Dendritic cell treated with granulocyte-macrophage colony-stimulating factor and Interleukin-4, amounts not matched to agents 40 ng/mL and 50 ng/mL, for 4 days (primary cell): ENCODE measurements at regions not wholly inside any gene's neighbourhood (a gene's known extent, or its start where the extent isn't known, plus 50 kb on each side); places are given as distances from the start of the nearest gene placed in this dataset.

ENCODE experiments used
- H3K27ac Mint-ChIP-seq: one replicate; pipeline ENCODE4 v1.8.0; 2022; ENCODE audit warnings: mild to moderate bottlenecking, mixed read lengths
- H3K27me3 Mint-ChIP-seq: one replicate; pipeline ENCODE4 v1.8.0; 2022; ENCODE audit warnings: mild to moderate bottlenecking, mixed read lengths
- H3K36me3 Mint-ChIP-seq: one replicate; pipeline ENCODE4 v1.8.0; 2022; ENCODE audit warnings: low read depth, mixed read lengths
- H3K4me1 Mint-ChIP-seq: one replicate; pipeline ENCODE4 v1.8.0; 2022; ENCODE audit warnings: low read depth, mixed read lengths
- H3K4me3 Mint-ChIP-seq: one replicate; pipeline ENCODE4 v1.8.0; 2022; ENCODE audit warnings: mild to moderate bottlenecking, moderate library complexity, mixed read lengths
- H3K9me3 Mint-ChIP-seq: one replicate; pipeline ENCODE4 v1.8.0; 2022; ENCODE audit warnings: mixed read lengths
- intact Hi-C: fragments of 100-400 bp; cut with micrococcal nuclease; formaldehyde crosslinking; loops from one replicate; pipeline ENCODE4 v1.15.0; 2022

DNA sequence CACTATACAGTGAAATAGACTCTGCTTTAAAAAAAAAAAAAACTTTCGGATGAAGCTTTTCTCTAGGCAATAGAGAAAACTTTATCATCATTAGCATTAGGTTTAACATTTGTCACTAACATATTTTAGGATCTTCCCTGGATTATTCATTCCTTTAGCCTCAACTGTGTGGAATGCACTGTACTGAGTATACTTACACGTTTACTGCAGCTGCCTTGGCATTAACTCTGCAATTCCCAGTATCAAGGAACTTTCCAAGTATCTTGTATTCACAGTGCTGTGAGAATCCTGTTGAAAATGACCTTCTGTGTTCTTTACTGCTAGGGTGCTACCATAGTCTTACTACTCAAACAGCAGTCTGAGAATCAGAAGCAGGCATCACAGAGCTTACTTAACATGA, 328.2 kb upstream of the COL3A1 start:
- Mint-ChIP-seq H3K4me3 (no peak overlapping the region), H3K27me3 (no peaks in the 10 kb centered on the region), H3K4me1 (no peaks in the 10 kb centered on the region), H3K9me3 (peaks cover 25% of the 10 kb centered on the region), H3K27ac (no peak overlapping the region), H3K36me3 (no peaks in the 10 kb centered on the region)
- intact Hi-C loops: no loop called here

DNA sequence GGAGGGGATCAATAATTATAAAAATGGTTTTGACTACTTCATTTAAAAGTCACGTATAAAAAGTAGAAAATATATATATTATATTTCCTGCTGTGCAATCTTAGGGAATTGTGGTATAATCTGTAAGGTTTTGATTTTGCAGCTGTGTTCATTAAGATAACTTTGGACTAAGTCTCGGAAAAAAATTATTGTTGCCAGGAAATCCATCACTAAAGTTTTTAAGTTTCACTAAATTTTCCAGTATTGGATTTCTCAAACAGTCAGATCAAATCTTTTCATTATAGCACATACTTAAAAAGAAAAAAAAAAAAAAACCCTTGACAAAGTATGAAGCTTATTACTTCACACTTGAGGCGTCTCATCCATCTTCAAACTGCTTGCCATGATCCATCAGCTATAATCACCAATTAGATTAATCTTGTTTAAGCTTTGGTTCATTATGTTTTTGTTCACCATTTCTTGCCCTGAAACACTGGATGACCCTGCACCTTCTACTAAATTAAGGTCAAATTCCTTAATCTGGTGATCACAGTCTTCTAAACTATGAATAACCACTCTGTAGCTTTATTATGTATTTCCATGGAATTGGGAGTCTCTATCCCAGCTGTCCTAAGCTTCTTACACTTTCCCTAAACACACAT, 326.6 kb upstream of the COL3A1 start:
- intact Hi-C loops: no loop called here
- Mint-ChIP-seq H3K4me3 (no peak overlapping the region), H3K9me3 (peaks cover 23% of the 10 kb centered on the region), H3K4me1 (no peaks in the 10 kb centered on the region), H3K36me3 (no peaks in the 10 kb centered on the region), H3K27ac (no peak overlapping the region), H3K27me3 (no peaks in the 10 kb centered on the region)

DNA sequence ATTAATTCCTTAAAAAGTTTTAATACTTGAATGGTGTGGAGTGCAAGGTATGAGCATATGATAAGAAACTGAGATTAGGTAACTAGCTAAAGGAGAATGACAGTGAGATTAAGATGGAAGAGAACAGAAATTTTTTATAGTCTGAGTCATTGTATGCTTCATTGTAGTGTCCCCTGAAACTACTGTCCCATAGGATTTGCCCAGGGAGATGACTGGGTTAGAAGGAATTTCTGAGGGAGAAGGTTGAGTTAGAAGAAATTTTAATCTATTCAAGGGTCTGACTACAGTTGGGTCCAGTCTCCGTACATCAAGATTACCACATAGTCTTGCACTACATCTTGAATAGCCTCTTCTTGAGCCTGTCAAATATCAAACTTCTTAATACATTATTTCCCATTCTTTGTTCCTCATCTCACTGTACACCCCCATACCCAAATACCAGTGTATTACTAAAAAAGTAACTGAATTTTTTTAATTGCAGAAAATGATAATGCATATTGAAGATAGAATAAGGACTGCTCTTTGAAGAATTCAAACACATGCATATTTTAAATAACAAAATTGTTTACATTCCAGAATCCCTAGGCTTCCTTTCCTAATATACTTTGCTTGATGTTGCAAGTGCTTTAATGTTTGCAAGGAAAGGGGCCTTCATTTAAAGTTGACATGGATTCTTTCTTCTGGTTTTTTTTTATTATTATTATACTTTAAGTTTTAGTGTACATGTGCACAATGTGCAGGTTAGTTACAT, 314.3 kb upstream of the COL3A1 start:
- no peaks in the 10 kb centered on the region for H3K4me1 Mint-ChIP-seq
- H3K27me3 Mint-ChIP-seq: no peaks in the 10 kb centered on the region
- no peak overlapping the region for H3K4me3 Mint-ChIP-seq
- no peaks in the 10 kb centered on the region for H3K9me3 Mint-ChIP-seq
- no peak overlapping the region for H3K27ac Mint-ChIP-seq
- intact Hi-C loops: no loop called here
- H3K36me3 Mint-ChIP-seq: no peaks in the 10 kb centered on the region

DNA sequence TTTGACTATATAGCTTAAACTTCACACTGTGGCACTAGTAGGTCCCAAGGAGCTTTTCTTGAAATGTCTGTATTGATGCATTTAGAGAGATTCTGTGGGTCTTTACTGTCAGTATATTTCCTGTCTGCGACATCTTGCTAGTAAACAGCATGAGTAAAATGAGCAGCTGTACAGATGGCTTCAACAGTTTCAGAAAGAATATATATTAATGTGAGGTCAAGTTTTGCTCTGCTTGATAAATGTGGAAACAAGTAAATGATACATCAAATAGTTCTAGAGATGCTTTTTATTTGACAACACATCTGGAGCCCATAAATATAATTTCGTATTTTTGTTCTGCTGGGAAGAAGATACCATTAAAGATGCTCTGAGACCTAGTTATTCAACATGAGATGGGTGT, 310.9 kb upstream of the COL3A1 start:
- Mint-ChIP-seq H3K4me3 (no peak overlapping the region), H3K36me3 (no peaks in the 10 kb centered on the region), H3K27ac (no peak overlapping the region), H3K9me3 (no peaks in the 10 kb centered on the region), H3K4me1 (no peaks in the 10 kb centered on the region), H3K27me3 (no peaks in the 10 kb centered on the region)
- intact Hi-C loops: no loop called here

DNA sequence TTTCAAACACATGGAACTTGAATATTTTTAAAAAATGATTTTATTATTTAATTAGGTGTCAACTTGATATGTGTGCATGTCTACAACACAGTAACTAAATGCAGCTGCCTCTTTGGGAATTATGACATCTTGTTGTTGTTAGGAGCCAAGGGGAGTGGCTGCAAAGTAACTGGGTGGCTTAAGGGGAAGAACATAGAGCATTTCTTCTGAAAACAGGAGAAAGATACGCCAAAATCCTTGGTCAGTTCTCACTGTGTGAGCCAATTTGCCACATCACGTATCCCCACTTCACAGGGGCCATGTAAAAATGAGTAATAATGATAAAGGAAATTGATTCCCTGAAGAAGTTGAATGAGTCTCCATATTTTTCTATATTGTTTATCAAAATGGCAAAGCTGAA, 309.8 kb upstream of the COL3A1 start:
- no peaks in the 10 kb centered on the region for H3K4me1 Mint-ChIP-seq
- H3K27ac Mint-ChIP-seq: no peak overlapping the region
- H3K27me3 Mint-ChIP-seq: no peaks in the 10 kb centered on the region
- H3K36me3 Mint-ChIP-seq: no peaks in the 10 kb centered on the region
- no peaks in the 10 kb centered on the region for H3K9me3 Mint-ChIP-seq
- intact Hi-C loops: no loop called here
- H3K4me3 Mint-ChIP-seq: no peak overlapping the region

DNA sequence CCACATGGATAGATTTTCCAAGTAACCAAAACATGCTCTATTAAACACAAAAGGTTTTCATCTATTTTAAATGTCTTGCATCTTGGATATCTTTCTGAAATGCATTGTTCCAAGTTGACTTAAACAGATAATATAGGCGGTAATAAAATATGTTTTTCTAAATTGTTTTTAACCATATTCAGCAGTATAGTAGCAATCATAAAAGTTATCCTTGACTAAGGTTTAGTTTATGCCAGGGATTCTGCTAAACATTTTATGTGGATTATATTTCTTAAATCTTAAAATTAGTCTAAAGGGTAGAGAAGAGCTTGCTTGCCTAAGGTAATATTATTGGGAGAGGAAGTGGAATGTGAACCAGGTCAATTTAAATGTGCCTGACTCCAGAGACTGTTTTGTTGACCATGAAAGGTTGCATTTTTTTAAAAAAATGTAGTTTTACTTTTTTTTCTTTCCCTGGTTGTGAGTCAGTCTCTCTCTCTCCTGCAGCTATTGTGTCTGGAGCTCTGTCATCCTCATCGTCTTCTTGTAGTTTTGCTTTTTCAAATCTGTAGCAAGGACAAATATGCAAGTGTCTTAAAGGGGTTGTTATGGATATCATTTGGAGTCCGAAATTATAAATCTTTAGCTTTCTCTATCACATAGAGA, 309.1 kb upstream of the COL3A1 start:
- no peaks in the 10 kb centered on the region for H3K36me3 Mint-ChIP-seq
- H3K27ac Mint-ChIP-seq: no peak overlapping the region
- no peaks in the 10 kb centered on the region for H3K4me1 Mint-ChIP-seq
- no peak overlapping the region for H3K4me3 Mint-ChIP-seq
- no peaks in the 10 kb centered on the region for H3K27me3 Mint-ChIP-seq
- intact Hi-C loops: no loop called here
- no peaks in the 10 kb centered on the region for H3K9me3 Mint-ChIP-seq

DNA sequence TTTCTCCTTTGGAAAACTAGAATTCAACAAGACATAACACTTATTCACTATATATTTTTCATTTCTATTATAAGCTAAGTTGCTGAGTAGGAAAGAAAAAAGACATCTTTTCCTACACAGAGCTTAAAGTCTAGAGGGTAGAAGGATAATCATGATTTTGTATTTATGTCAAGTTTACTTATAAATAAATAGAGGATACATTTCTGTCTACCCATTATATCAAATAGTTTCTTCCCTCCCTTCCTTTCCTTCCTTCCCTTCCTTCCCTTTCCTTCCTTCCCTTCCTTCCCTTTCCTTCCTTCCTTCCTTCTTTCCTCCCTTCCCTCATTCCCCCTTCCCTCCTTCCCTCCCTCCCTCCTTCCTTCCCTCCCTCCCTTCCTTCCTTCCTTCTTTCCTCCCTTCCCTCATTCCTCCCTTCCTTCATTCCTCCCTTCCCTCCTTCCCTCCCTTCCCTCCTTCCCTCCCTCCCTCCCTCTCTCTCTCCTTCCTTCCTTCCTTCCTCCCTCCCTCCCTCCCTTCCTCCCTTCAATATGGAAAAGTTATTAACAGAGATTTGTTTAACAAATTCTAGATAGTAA, 308.4 kb upstream of the COL3A1 start:
- Mint-ChIP-seq H3K36me3 (no peaks in the 10 kb centered on the region), H3K4me1 (no peaks in the 10 kb centered on the region), H3K27me3 (no peaks in the 10 kb centered on the region), H3K4me3 (no peak overlapping the region), H3K27ac (no peak overlapping the region), H3K9me3 (no peaks in the 10 kb centered on the region)
- intact Hi-C loops: no loop called here

DNA sequence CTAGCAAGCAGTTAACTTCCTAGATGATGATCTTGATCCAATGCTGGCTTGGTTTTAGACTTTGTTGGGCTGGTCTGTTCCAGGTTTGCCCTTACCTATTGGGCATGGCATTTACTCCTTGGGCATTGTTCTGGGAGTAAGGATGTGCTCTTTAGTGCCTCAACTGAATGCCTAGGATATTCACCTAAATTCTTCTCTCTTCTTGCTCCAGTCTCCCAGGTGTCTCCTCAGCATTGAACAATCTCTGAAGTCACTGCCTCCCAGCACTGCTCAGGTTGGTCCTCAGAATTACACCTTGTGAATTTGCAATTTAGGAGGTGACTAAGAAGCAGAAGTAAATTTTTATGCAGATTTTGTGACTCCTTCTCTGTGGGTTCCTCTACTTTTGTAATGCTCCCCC, 307.7 kb upstream of the COL3A1 start:
- H3K27ac Mint-ChIP-seq: no peak overlapping the region
- H3K27me3 Mint-ChIP-seq: no peaks in the 10 kb centered on the region
- H3K9me3 Mint-ChIP-seq: no peaks in the 10 kb centered on the region
- no peaks in the 10 kb centered on the region for H3K36me3 Mint-ChIP-seq
- no peak overlapping the region for H3K4me3 Mint-ChIP-seq
- intact Hi-C loops: no loop called here
- H3K4me1 Mint-ChIP-seq: no peaks in the 10 kb centered on the region

DNA sequence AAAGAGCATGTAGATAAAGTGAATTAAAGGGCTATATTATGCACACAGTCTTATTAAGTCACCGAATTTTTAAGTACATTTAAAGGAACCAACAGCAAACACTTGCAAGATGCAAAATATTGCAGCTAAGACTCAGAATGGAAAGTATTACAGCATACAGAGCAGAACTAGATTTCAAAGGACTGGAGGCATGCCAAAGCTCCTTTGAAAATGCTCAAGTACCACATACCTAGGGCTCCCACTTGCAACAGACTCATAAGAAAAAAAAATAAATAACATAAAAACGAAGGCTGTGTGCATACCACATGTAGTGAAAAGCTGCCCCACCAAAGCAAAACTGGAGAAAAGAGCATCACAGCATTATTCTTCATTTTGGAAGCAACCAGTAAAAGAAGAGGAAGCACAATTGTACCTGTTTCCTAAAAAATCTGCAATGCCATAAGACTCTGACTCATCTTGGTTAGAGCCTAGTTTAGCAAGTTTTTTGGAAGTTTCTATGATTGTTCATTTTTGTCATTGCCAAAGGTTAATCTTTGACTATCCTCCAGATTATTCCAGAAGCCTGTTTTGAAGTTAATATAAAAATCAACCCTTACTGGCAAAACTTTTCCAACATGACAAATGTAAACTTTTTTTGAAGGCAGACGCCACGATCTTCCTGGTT, 306.0 kb upstream of the COL3A1 start:
- H3K4me3 Mint-ChIP-seq: no peak overlapping the region
- no peaks in the 10 kb centered on the region for H3K9me3 Mint-ChIP-seq
- no peaks in the 10 kb centered on the region for H3K27me3 Mint-ChIP-seq
- H3K36me3 Mint-ChIP-seq: no peaks in the 10 kb centered on the region
- intact Hi-C loops: no loop called here
- H3K27ac Mint-ChIP-seq: no peak overlapping the region
- no peaks in the 10 kb centered on the region for H3K4me1 Mint-ChIP-seq

DNA sequence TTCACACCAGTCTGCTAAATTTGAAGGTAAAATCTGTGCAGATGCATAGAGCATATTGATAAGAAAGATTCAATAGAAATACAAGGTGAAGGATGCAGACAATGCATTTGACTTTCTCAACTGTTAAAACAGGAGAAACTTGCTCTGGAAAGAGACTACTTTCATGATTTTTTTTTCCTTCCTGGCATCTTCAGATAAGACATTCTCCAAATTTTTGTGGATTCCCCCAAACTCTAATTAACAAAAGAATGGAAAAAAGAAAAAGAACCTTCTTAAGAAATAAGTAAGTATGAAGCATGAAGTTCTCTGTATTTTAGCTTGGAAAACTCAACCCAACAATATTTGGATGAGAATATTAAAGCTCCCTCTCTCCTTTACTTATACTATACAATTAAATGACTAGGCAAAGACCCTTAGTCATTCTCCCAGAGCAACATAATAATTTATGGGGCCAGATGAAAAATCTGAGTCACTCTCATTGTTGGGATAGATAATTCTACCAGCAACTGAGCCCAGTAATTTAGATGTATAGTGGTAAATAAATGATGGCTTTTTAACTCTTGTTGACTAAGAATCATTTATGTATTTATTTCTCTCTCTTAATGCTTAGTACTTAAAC, 298.7 kb upstream of the COL3A1 start:
- H3K4me1 Mint-ChIP-seq: no peaks in the 10 kb centered on the region
- no peak overlapping the region for H3K27ac Mint-ChIP-seq
- peaks cover 10% of the 10 kb centered on the region for H3K9me3 Mint-ChIP-seq
- H3K36me3 Mint-ChIP-seq: no peaks in the 10 kb centered on the region
- intact Hi-C loops: no loop called here
- H3K4me3 Mint-ChIP-seq: no peak overlapping the region
- no peaks in the 10 kb centered on the region for H3K27me3 Mint-ChIP-seq

DNA sequence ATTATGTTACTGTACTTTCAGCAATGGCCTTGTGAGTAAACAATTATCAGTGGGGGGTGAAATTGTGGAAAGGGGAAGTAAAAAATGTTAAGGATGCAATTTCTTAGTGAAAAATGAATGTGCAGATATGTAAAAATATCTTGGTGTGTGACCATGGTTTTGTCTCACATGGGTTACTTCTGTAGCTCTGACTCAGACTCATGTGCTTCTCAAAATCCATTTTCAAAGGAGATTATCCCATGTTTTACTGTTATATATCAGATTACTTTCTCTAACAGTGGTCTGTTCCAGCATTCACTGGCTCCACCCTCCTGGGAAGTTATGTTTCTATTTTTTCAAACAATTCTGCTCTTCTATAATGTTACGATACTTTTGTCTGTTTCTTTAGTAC, 298.2 kb upstream of the COL3A1 start:
- intact Hi-C loops: no loop called here

DNA sequence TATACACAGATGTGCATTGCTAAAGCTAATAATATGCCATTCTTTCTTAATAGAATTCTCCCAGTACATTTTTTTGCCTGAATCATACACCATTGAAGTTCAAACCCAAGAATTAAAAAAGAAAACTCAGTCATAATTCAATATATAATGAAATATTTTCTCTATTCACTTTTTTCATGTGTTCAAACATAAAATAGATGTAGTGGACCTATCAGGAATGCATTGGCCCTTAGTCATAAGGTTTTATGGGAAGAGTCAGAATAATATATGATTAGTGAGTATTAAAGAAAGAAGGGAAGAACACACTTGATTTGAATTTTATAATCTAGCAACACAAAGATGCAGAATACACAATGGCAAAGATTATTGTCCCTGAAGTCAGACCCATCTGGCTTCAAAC, 297.0 kb upstream of the COL3A1 start:
- intact Hi-C loops: no loop called here
- no peaks in the 10 kb centered on the region for H3K27me3 Mint-ChIP-seq
- H3K4me3 Mint-ChIP-seq: no peak overlapping the region
- H3K27ac Mint-ChIP-seq: no peak overlapping the region
- no peaks in the 10 kb centered on the region for H3K36me3 Mint-ChIP-seq
- no peaks in the 10 kb centered on the region for H3K4me1 Mint-ChIP-seq
- H3K9me3 Mint-ChIP-seq: peaks cover 11% of the 10 kb centered on the region

More for the DNA sequence above, 298.2 kb upstream of the COL3A1 start:
- H3K4me3 Mint-ChIP-seq: no peak overlapping the region
- H3K27ac Mint-ChIP-seq: no peak overlapping the region
- no peaks in the 10 kb centered on the region for H3K27me3 Mint-ChIP-seq
- peaks cover 10% of the 10 kb centered on the region for H3K9me3 Mint-ChIP-seq
- H3K36me3 Mint-ChIP-seq: no peaks in the 10 kb centered on the region
- no peaks in the 10 kb centered on the region for H3K4me1 Mint-ChIP-seq

DNA sequence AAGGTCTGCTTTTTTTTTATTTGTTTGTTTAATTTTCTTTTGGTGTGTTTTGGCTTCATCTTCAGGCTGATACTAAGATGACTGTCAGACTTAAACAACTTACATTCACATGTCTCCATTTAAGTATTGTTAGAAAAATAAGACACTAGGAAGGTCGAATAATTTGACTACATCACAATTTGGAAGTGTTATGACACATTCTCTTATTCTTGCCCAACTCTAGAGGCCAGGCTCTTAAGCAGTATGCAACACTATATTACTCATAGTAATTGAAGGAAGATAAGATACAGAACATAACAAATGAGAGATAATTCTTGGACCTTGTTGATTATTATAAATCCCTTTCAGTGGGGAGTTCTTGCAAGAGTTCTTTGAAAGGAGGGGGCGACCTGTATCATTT, 295.3 kb upstream of the COL3A1 start:
- no peaks in the 10 kb centered on the region for H3K4me1 Mint-ChIP-seq
- intact Hi-C loops: no loop called here

DNA sequence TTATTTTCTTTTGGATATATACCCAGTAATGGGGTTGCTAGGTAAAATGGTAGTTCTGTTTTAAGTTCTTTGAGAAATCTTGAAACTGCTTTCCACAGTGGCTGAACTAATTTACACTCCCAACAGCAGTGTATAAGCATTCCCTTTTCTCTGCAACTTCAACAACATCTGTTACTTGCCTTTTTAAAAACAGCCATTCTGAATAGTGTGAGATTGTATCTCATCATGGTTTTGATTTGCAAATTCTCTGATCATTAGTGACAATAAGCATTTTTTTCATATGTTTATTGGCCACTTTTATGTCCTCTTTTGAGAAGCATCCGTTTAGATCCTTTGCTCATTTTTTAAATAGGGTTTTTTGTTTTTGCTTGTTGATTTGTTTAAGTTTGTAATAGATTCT, 291.3 kb upstream of the COL3A1 start:
- no peak overlapping the region for H3K4me3 Mint-ChIP-seq

More for the DNA sequence above, 295.3 kb upstream of the COL3A1 start:
- no peak overlapping the region for H3K27ac Mint-ChIP-seq
- no peaks in the 10 kb centered on the region for H3K27me3 Mint-ChIP-seq
- no peak overlapping the region for H3K4me3 Mint-ChIP-seq
- no peaks in the 10 kb centered on the region for H3K36me3 Mint-ChIP-seq
- H3K9me3 Mint-ChIP-seq: peaks cover 20% of the 10 kb centered on the region

More for the DNA sequence above, 291.3 kb upstream of the COL3A1 start:
- intact Hi-C loops: no loop called here
- Mint-ChIP-seq H3K27ac (no peak overlapping the region), H3K4me1 (no peaks in the 10 kb centered on the region), H3K36me3 (no peaks in the 10 kb centered on the region), H3K9me3 (peaks cover 39% of the 10 kb centered on the region), H3K27me3 (no peaks in the 10 kb centered on the region)
